HG02623 (cell line): ENCODE measurements at regions not wholly inside any gene's neighbourhood (a gene's known extent, or its start where the extent isn't known, plus 50 kb on each side); places are given as distances from the start of the nearest gene placed in this dataset.
"Not testable (repeated sequence)": the region's sequence is repeated elsewhere in the genome, so short reads cannot be mapped to it uniquely, and the experiment has no call there.

Experiments
- ATAC-seq: cut with Tn5 transposase; IDR thresholded peaks from one replicate; pipeline ENCODE4 v1.9.1; 2021; ENCODE audit warnings: moderate library complexity; ENCODE audit not compliant: unreplicated experiment

DNA sequence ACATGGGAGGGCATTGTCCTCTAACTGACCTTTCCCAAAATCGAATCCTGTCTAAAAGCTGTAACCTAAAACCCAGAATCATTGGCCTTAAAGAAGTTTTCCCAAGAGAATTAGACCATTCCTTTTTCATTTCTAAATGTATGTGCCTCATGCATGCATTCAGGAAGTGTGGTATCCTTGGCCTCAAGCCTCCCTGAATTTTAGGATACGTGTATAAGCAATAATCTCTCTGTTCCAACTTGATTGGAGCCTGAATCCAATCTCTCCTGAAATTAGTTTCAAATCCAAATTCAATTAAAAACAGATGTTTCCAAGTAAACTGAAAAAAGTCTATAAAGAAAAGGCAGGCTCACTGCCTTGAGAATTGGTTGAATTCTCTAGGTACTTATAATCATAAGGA, 86.0 kb upstream of the VEPH1 start:
- ATAC-seq = no peak

DNA sequence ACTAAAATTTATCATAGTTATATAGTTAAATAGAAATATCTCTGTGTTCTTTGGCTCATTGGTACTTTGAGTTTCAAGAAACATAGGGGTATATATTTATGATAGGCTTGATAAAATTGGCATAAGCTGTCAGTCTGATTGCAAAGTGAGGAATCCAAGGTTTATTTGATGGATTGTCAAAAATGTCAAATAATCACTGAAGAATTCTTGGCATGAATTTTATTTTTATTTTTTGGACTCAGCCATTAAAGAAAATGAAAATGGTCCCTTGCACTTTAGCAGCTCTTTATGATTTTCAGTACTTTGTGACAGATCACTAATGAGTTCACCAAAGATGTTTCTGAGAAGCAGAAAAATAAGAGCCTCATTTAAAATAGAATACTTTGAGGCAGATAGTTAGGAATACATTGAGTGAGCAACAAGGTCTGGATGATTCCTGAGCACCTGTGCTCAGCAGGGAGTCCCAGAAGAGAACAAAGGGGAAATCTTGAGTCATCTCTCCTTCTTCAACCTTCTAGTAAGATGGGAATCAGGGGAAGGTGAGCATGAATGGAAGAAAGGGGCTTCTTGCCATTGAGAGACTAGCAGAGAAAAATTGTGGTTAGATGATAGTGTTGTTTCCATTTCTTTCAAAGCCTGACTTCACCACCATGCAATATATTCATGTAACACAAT, 85.3 kb upstream of the VEPH1 start:
- no peak for ATAC-seq

DNA sequence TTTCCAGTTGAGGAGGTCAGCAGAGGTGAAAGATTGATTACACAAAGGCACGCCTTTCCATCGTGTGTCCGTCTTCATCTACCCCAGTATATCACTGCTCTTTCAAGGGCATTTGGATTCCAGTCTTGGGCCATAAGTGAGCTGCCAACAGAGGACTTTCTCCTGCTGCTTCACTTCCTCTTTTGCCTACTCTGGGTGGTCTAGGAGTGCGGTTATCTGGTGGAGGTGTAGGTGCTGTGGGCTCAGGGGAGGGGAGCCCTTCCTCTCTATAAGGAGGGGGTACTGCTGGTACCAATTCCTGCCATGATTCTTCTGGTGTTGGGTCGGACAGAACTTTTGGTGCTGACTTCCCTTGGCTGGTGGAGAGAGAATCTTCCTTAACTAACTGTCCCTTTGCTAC, 83.1 kb upstream of the VEPH1 start:
- no peak for ATAC-seq

DNA sequence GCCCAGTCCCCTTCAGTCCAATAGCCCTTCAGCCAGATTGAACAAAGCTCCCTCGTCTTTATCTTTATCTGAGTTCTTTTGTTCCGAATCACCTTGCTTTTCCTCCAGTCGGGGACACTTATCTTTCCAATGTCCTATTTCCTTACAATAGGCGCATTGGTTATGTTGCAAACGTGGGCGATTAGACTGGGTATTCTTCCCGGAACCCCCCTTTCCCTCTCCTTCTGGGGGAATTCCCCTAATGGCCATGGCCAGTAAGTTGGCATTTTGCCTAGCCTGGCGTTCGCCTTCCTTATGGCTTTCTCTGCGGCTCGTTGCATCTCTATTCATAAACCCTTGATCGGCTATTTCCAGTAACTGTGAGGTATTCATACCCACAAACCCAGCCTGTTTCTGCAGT, 82.2 kb upstream of the VEPH1 start:
- no peak for ATAC-seq

DNA sequence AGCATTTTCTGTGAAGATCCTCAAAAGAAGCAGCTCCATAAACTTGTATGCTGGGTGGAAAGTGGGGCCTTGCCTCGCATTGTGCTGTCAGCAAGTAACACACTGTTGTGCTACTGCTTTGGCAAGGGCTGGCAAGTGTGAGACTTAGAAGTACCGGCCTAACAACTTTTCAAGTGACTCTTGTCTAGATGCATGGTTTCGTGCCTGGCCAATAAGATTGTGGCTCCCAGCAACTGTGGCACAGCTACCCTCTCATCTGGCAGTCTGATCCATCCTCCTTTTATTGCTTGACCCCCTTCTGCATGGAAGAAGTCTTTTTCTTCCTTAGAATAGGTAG, 79.4 kb upstream of the VEPH1 start:
- ATAC-seq = no peak

DNA sequence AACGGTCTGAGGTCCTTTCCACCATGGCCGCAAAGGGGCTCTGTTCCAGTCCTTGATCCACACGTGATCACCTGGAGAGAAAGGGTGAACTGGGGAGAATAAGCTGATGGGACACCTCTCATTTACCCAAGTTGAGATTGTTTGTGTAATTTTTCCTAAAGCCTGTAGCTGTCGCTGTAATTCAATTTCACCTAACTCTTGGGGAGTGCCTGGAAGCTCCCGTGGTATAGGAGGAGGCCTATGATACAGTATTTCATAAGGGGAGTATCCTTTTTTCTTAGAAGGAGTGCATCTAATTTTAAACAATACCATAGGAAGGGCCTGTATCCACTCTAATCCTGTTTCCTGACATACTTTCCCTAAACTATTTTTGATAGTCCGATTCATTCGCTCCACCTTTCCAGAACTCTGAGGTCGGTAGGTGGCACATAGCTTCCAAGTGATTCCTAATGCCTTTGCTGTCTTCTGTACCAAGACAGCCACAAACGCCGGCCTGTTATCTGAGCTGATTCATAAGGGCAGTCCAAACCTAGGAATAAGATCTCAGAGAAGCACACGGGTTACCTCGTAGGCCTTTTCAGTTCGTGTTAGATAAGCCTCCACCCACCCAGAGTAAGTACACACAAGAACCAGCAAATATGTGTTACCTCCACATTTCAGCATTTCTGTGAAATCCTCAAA, 78.9 kb upstream of the VEPH1 start:
- not testable (repeated sequence) for ATAC-seq

DNA sequence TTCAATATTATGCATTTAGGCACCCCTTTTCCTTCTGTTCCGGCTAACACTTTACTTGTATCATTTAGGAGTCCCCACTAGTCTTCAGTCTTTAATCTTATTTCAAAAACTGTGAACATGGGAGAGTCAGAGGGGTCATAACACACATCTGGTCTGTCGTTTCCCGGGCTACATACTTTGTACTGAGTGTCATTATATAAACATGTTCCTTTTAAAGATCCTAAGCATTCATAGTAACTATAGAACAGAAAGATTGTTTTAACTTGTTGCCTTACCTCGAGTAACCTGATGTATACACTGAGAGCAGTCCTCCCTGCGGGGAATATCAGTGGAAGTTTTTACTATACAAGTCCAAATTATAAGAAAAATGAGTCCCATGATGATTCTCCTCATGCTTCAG, 78.2 kb upstream of the VEPH1 start:
- no peak for ATAC-seq

DNA sequence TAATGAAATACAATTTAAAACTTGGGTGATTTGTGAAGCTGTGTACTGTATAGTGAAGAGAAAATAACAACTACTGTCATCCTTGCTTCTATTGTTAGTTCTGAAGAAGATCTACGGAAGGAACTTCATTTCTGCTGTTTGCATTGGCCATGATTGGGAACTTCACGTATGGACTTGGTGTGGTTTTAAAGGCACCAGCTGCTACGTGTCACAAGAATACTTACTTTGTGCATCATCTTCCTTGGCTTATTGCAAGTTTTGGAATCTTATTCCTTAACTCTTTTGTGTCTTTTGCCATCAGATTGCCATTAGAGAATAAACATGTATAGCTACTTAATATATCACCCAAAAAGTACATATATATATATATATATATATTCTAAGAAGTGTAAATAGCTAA, 75.0 kb upstream of the VEPH1 start:
- no peak for ATAC-seq

DNA sequence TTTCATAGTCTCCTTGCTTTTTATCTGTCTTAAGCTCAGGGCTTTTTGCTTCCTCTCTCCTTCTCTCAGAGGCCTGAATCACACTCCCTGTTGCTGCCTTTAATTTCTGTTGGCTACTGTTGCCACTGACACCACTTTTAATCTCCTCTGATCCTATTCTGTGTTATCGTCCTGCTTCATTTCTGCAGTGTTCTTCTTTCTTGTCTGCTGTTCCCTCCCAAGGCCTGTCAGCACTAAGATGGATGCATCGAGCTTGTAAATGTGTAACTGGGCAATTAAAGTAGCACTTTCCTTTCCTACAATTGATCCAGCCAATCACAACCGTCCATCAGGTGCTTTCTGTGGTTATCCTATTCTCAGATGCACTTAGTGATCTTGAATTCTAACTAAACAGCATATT, 71.3 kb upstream of the VEPH1 start:
- no peak for ATAC-seq

DNA sequence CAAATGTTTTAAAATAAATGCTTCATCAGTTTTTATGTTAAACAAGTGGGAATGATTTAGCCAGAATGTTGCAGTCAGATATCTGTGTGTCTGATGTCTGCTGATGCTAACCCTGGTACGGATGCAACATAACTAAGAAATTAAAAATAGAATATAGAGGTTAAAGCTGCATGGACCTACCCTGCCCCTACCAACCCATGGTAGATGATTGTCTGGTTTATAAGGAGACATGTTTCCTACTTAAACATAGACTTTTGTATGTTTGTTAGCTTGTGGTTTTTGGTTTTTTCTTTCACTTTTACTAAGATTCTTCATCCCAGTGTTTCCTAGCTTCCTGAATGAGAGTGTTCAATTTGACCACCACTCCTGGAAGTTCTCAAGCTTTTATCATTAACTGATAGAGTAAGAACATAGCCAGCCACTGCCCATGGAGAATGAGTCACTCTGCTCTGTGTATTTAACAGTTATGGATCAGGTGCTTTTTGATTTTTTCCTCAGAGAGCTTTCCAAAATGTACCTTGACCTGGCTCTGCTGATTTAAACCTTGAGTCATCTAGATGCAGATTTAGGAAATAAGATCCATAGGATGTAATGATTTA, 70.7 kb upstream of the VEPH1 start:
- no peak for ATAC-seq

DNA sequence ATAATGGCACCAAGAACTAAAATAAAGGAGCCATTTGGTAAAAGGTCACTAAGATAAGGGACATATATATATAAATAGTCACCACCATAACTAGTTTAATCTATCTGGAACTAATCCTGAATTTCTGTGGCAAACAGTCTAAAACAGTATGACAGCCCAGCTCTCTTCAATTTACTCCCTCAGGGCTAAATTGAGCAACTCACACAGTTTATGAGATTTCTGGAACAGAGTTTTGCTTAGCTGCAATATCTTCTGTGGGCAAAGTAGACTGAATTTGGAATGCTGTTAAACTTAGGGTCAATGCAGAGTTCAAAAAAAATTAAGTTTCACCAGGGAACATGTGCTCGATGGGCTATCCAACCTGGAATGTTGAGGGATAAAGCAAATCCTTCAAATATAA, 70.1 kb upstream of the VEPH1 start:
- no peak for ATAC-seq

DNA sequence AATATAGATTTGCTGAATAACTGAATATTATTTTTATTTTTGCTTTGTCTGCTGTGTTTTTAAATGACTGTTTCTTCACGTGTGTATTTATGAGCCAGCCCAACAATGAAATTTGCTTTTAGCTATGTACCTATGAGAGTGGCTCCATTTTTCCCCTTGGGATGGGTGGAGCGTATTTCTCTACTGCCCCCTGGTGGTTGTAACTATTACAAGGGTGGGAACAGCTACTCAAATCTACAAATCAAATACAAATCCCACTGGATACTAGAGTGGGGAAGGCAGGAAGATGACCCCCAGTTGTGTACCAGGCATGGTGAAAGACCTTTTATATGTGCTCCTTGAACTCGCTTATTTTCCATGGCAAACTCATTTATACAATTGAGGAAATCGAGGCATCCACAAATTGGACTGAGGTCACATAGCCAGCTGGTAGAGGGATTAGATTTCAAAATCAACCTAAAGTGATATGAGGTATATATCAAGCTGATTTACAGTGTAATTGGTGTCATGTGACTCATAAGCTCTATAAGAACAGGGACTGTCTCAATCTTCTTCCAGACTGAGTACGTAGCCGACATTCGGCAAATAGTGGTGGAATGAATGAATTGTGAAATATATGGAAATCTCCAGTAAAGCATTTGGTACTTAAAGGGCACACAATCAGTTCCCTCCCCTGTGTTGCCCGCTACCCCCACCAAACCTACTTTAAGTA, 69.5 kb upstream of the VEPH1 start:
- peak; percentile 87 for ATAC-seq

DNA sequence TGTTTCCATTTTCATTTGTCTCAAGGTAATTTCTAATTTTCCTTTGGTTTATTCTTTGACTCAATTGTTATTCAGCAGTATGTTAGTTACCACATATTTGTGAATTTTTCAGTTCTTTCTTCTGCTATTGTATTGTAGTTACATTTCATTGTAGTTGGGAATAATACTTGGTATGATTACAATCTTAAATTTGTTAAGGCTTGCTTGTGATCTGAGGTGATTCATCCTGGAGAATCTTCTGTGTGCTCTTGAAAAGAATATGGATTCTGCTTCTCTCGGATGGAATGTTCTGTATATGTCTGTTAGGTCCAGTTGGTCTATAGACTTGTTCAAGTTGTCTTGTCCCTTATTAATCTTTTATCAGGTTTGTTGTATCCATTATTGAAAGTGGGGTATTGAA, 63.4 kb upstream of the VEPH1 start:
- no peak for ATAC-seq

DNA sequence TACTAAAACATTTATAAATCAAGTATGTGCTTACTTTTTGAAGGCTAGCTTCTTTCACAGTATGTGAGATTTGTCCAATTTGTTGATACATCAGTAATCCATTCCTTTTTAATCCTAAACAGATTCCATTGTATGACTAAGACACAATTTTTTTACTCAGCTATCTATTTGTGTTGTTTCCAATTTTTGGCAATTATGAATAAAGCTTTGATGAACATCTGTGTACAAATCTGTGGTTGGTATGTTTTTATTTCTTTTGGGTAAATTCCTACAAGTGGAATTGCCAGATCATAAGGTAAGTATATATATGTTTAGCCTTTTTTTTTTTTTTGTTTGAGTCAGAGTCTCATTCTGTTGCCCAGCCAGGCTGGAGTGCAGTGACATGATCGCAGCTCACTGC, 56.2 kb upstream of the VEPH1 start:
- ATAC-seq = no peak
